ENCODE measurements at regions not wholly inside any gene's neighbourhood (a gene's known extent, or its start where the extent isn't known, plus 50 kb on each side); places are given as distances from the start of the nearest gene placed in this dataset.

DNA sequence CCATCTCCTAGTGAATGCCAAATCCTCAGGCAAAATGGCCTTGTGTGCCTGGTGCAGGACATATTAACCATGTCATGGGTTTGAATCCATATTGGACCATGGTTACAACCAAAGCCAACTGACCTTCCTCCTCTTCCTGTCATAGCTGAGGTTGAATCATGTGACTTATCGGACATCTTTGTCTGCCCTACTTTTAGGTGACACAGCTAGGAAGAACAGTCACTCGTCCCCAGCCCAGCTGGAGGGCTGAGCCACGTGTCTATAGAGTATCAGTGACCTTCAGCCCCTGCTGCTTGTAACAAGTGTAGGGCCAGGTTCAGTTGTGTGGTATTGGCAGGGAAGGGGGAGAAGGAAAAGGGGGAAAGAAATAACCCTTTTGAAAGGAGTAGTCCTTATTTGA lies 225.2 kb downstream of the KTN1 start:
- Histone ChIP-seq H3K4me1 (peaks cover 0 to 13% (median 8%) of the 10 kb centered on the region in 4 donors), H3K9me3 (no peaks in the 10 kb centered on the region), H3K27ac (replicated peaks in 1 of 4) (no peak overlapping the region), H3K27me3 (no peaks in the 10 kb centered on the region), H3K36me3 (no peaks in the 10 kb centered on the region), H3K4me3 (no peak overlapping the region)
- no peak for DNase-seq (ENCODE audit: extremely low spot score)
- intact Hi-C loops (cut with DNase I) = no loop called here
- WGBS = 66% methylated on average over 3 of the region's 3 CpGs
- no peak for TF ChIP-seq POLR2A (IDR thresholded peaks at IDR 0.05; ENCODE audit: low read depth)
- no peak for TF ChIP-seq EP300 (IDR thresholded peaks at IDR 0.05)
- TF ChIP-seq, protein P1, sequence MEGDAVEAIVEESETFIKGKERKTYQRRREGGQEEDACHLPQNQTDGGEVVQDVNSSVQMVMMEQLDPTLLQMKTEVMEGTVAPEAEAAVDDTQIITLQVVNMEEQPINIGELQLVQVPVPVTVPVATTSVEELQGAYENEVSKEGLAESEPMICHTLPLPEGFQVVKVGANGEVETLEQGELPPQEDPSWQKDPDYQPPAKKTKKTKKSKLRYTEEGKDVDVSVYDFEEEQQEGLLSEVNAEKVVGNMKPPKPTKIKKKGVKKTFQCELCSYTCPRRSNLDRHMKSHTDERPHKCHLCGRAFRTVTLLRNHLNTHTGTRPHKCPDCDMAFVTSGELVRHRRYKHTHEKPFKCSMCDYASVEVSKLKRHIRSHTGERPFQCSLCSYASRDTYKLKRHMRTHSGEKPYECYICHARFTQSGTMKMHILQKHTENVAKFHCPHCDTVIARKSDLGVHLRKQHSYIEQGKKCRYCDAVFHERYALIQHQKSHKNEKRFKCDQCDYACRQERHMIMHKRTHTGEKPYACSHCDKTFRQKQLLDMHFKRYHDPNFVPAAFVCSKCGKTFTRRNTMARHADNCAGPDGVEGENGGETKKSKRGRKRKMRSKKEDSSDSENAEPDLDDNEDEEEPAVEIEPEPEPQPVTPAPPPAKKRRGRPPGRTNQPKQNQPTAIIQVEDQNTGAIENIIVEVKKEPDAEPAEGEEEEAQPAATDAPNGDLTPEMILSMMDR (IDR thresholded peaks at IDR 0.05) = no peak
- TF ChIP-seq POLR2AphosphoS5 (IDR thresholded peaks at IDR 0.05) = no peak

DNA sequence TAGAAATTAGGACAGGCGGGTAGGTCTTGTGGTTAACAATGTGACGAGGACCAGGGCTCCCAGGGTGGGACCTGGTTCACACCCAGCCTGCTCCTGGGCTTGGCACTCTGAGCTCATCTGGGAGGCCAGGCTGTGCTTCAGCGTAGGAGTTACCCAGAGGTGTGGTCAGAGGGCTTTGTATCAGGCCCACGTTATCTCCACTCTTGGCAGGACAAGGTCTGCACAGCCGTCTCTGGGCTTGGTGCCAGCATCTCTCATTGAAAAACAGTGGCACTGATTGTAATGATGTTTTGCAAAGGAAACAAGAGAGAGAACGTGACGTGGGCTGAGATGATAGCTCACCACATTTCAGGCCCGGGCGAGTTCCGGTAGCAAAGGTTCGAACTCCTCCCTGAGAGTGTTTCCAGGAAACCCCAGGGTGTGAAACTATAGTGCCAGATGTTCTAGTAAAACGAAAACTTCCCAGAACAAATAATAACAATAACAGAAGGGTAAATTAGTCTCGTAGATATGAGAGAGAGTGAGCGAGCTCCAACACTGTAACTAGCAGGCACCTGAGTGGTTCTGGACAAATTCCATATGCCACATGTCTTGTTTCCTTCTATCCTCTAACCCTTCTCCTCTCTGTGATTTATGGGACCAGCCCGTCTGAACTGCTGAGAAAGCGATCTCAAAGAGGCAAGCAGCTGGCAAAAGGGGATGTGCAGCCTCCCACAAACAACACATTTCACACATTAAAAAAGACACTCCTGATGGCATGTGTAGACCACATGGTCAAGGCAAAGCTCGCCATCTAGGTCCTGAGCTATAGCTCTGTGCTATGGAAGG lies 227.3 kb downstream of the KTN1 start:
- no peak for TF ChIP-seq POLR2A (IDR thresholded peaks at IDR 0.05; ENCODE audit: low read depth)
- peak; percentile 26 for TF ChIP-seq EP300 (IDR thresholded peaks at IDR 0.05)
- TF ChIP-seq POLR2AphosphoS5 (IDR thresholded peaks at IDR 0.05) = peak; percentile 28 to 56
- TF ChIP-seq, protein P1 (IDR thresholded peaks at IDR 0.05) = no peak
- no peaks in the 10 kb centered on the region for H3K27me3 ChIP-seq
- intact Hi-C loops (cut with DNase I) = no loop called here
- no peaks in the 10 kb centered on the region for H3K36me3 ChIP-seq
- peak; percentile 93 for DNase-seq (ENCODE audit: extremely low spot score)
- H3K9me3 ChIP-seq = no peaks in the 10 kb centered on the region
- peak overlapping the region in 3 of 4 donors; percentile 10 to 58 (median 38) for H3K27ac ChIP-seq (replicated peaks in 1 of 4)
- no peak overlapping the region for H3K4me3 ChIP-seq
- H3K4me1 ChIP-seq = peaks cover 0 to 13% (median 8%) of the 10 kb centered on the region in 4 donors
- WGBS = 30% methylated on average over 15 of the region's 17 CpGs

DNA sequence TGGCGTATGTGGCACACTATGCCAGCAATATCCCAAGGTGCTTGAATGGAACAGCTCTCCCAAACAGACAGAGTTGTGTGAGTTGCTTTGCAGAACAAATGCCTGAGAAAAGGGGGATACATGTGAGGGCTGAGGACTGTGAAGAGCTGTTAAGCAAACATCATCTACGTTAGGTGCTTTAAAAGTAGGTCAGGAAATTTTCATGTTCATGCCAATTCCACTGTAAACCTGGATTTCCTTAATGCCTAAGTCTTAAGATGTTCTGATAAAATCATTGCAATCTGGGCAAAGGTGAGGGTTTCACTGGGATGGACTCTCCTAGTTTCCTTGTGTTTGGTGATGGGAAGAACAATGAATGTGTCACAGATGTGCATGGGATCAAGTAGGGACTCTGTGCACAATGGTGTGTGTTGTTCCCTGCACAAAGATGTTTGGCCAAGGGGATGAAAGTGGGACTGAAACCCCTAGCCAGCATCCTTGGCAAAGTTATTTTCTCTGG lies 227.9 kb downstream of the KTN1 start:
- Histone ChIP-seq H3K4me3 (no peak overlapping the region), H3K4me1 (peaks cover 0 to 13% (median 8%) of the 10 kb centered on the region in 4 donors), H3K36me3 (no peaks in the 10 kb centered on the region), H3K9me3 (no peaks in the 10 kb centered on the region), H3K27me3 (no peaks in the 10 kb centered on the region), H3K27ac (replicated peaks in 1 of 4) (peak overlapping the region in 2 of 4 donors; percentile 10 to 58)
- DNase-seq (ENCODE audit: extremely low spot score) = no peak
- TF ChIP-seq POLR2AphosphoS5 (IDR thresholded peaks at IDR 0.05) (no peak), POLR2A (IDR thresholded peaks at IDR 0.05; ENCODE audit: low read depth) (no peak), EP300 (IDR thresholded peaks at IDR 0.05) (no peak)
- TF ChIP-seq, protein P1 (IDR thresholded peaks at IDR 0.05) = no peak
- intact Hi-C loops (cut with DNase I) = no loop called here
- WGBS = 75% methylated on average over 2 of the region's 2 CpGs

DNA sequence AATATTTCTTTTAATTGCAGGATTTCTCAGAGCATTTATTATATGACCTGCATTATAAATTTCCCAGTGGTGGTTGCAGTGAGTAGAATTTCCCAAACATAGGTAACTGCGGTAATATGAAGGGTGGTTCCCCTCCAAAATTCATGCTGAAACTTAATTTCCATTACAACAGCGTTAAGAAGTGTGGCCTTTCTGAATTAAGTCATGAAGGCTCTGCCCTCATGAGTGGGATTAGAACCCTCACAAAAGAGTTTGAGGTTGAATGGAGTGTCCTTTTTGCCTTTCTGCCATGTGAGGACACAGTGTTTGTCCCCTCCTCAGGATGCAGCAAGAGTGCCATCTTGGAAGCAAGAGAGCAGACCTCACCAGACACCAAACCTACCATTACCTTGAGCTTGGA lies 233.6 kb downstream of the KTN1 start:
- intact Hi-C loops (cut with DNase I) = no loop called here
- Histone ChIP-seq H3K27me3 (no peaks in the 10 kb centered on the region), H3K27ac (replicated peaks in 1 of 4) (no peak overlapping the region), H3K9me3 (peaks cover 0 to 7% (median 0%) of the 10 kb centered on the region in 4 donors), H3K36me3 (no peaks in the 10 kb centered on the region), H3K4me1 (no peaks in the 10 kb centered on the region), H3K4me3 (no peak overlapping the region)
- 80% methylated on average over 2 of the region's 2 CpGs for WGBS
- TF ChIP-seq, protein P1 (IDR thresholded peaks at IDR 0.05) = no peak
- TF ChIP-seq POLR2A (IDR thresholded peaks at IDR 0.05; ENCODE audit: low read depth) (no peak), EP300 (IDR thresholded peaks at IDR 0.05) (no peak)
- no peak for DNase-seq (ENCODE audit: extremely low spot score)
